IPS-20b (cell line): ENCODE measurements at regions not wholly inside any gene's neighbourhood (a gene's known extent, or its start where the extent isn't known, plus 50 kb on each side); places are given as distances from the start of the nearest gene placed in this dataset.
A peak's percentile ranks its signal among the peaks of the same experiment; 100 is the strongest.

Source experiments
- H3K27ac ChIP-seq: one replicate; pipeline ENCODE4 v1.5.1; 2013; ENCODE audit warnings: low read length
- H3K27me3 ChIP-seq: 2 replicates; pipeline ENCODE4 v1.6.1; 2013; ENCODE audit warnings: mild to moderate bottlenecking, low read length, inconsistent platforms; ENCODE audit not compliant: insufficient read depth
- H3K36me3 ChIP-seq: 2 replicates; pipeline ENCODE4 v1.6.1; 2013; ENCODE audit warnings: low read depth, mild to moderate bottlenecking, inconsistent platforms, low read length, moderate library complexity; ENCODE audit not compliant: insufficient read depth
- H3K4me1 ChIP-seq: 2 replicates; pipeline ENCODE4 v1.6.1; 2013; ENCODE audit warnings: mild to moderate bottlenecking, control low read depth, inconsistent platforms, low read length, moderate library complexity; ENCODE audit not compliant: insufficient read depth
- H3K4me3 ChIP-seq: 2 replicates; pipeline ENCODE4 v1.5.1; 2013; ENCODE audit warnings: mild to moderate bottlenecking, low read length, inconsistent platforms
- H3K9ac ChIP-seq: 2 replicates; pipeline ENCODE4 v1.6.1; 2013; ENCODE audit warnings: low read depth, mild to moderate bottlenecking, inconsistent platforms, low read length, moderate library complexity
- H3K9me3 ChIP-seq: 2 replicates; pipeline ENCODE4 v1.6.1; 2013; ENCODE audit warnings: mild to moderate bottlenecking, low read depth, low read length, inconsistent platforms; ENCODE audit not compliant: insufficient read depth

DNA sequence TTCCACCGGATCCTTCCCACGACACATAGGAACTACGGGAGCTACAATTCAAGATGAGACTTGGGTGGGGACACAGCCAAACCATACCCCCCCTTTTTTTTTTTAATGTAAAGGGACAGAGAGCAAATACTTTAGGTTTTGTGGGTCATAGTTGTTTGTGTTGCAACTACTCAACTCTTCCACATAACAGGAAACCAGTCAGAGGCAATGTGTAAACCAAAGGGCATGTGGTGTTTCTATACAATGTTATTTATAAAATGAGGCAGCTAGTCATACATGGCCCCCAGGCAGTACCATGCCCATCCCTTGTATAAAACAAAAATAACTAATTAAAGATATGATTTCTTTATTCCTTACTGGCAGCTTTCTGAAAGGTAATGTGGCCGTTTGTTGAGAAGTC lies 845.4 kb upstream of the ADAMTS5 start:
- H3K27ac ChIP-seq: no peak overlapping the region
- no peak overlapping the region for H3K9ac ChIP-seq
- H3K9me3 ChIP-seq: no peaks in the 10 kb centered on the region

DNA sequence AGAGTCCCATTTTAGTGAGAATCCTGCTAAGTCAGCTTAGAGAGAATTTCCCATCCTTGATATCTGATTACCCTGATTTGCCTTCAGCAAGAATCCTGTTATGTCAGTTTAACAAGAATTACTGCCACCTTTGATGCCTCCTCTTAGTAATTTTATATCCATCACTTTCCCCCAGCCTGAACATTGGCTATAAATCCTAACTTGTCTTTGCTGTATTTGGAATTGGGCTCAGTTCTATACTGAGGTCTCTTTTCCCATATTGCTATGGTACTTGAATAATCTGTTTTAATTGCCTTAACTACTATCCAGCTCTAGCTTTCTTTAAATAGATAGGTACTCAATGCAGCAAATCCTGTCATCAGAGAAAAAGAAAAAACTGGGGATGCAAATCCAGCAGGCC lies 842.0 kb upstream of the ADAMTS5 start:
- Histone ChIP-seq H3K9me3 (no peaks in the 10 kb centered on the region), H3K4me3 (no peak overlapping the region), H3K27ac (no peak overlapping the region), H3K4me1 (no peaks in the 10 kb centered on the region), H3K36me3 (no peaks in the 10 kb centered on the region), H3K27me3 (no peaks in the 10 kb centered on the region), H3K9ac (no peak overlapping the region)

More for the DNA sequence above, 845.4 kb upstream of the ADAMTS5 start:
- Histone ChIP-seq H3K4me1 (no peaks in the 10 kb centered on the region), H3K4me3 (no peak overlapping the region), H3K36me3 (no peaks in the 10 kb centered on the region), H3K27me3 (no peaks in the 10 kb centered on the region)

DNA sequence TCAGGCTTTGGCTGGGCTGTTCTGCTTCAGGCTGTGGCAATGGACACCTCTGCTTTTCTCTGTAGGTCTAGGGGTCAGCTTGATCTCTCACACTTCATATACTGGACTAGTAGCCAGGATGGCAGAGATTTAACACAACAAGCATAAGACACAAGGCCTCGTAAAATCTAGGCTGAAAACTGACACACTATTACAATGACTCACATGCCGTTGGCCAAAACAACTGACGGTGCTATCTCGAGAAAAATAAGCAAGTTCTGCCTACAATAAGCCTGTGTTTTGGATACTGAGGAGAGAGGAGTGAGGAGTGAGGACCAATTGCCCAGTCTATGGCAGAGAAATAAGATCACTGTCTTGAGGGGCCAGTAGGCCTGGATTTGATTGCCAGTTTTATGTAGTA lies 840.7 kb upstream of the ADAMTS5 start:
- Histone ChIP-seq H3K4me3 (no peak overlapping the region), H3K36me3 (no peaks in the 10 kb centered on the region), H3K4me1 (no peaks in the 10 kb centered on the region), H3K9ac (no peak overlapping the region), H3K27ac (no peak overlapping the region), H3K27me3 (no peaks in the 10 kb centered on the region), H3K9me3 (no peaks in the 10 kb centered on the region)

DNA sequence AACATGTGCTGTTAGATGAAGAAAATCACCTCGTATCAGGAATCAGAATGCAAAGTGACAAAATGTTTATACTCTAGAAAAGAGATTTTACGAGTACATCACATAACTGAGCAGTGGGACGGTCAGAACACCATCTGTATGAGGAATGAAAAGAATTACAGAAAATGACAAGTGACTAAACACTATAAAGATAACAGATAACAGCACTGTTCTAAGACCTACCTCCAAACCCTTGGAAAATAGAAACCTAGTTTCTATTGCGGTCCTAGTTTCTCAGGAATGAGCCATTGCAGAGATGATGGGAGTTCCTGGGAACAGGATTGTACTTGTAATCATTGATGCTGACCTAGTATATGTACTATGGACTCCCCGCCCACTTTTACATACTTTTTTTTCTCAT lies 839.4 kb upstream of the ADAMTS5 start:
- no peaks in the 10 kb centered on the region for H3K36me3 ChIP-seq
- no peak overlapping the region for H3K9ac ChIP-seq
- no peaks in the 10 kb centered on the region for H3K27me3 ChIP-seq
- H3K4me3 ChIP-seq: no peak overlapping the region
- H3K27ac ChIP-seq: no peak overlapping the region
- H3K4me1 ChIP-seq: no peaks in the 10 kb centered on the region
- no peaks in the 10 kb centered on the region for H3K9me3 ChIP-seq

DNA sequence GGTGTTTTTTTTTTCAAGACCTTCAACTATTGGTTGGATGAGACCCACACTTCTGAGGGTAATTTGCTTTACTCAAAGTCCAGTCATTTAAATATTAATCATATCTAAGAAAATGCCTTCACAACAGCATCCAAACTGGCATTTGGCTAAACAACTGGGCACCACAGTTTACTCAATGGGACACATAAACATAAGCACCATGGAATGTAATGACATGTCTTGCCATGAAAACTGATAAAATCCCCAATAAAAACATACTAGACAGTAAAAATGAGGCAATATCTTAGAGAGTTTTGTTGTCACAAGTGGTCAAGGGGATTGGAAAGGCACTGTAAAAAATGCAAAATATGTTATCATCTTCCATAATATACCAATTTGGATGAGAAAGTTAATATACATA lies 838.8 kb upstream of the ADAMTS5 start:
- no peak overlapping the region for H3K4me3 ChIP-seq
- H3K9me3 ChIP-seq: no peaks in the 10 kb centered on the region
- no peak overlapping the region for H3K9ac ChIP-seq
- H3K27me3 ChIP-seq: no peaks in the 10 kb centered on the region
- no peaks in the 10 kb centered on the region for H3K36me3 ChIP-seq
- no peaks in the 10 kb centered on the region for H3K4me1 ChIP-seq
- no peak overlapping the region for H3K27ac ChIP-seq

DNA sequence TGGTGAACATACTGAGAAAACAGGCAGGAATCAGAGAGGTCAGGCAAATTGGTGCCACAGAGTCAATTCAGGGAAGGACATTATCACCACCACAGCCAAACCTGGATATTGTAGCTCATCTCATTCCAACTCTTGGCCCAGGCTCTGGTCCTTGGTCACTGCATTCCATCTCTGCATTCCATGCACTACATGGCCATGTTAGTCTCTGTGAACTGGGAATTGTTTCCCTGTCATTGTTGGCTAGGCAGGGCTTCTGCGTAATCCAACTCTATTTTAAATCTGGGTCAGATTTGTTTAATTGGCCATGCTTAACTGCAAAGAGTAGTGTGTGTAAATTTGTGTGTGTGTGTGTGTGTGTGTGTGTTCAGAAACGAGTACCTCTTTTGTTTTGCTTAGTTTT lies 837.6 kb upstream of the ADAMTS5 start:
- Histone ChIP-seq H3K9me3 (no peaks in the 10 kb centered on the region), H3K4me3 (no peak overlapping the region), H3K4me1 (no peaks in the 10 kb centered on the region), H3K27me3 (no peaks in the 10 kb centered on the region), H3K36me3 (no peaks in the 10 kb centered on the region), H3K27ac (no peak overlapping the region), H3K9ac (no peak overlapping the region)

DNA sequence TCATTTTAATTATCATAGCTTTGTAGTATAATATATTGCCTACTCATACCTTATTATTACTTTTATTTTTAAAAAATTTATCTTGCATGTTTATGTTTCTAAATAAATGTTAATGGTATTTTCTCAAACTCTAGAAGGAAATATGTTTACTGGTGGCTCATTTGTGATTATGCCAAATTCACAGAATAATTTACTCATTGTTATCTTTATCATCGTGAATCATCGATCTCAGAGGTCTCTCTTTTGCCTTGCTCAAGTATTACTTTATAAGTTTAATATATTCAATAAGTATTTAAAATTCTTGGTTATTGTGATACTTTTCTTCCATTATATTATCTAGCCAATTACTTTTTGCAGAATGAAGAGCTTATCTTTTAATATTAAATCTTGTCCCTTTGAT lies 836.7 kb upstream of the ADAMTS5 start:
- no peaks in the 10 kb centered on the region for H3K9me3 ChIP-seq
- H3K4me1 ChIP-seq: no peaks in the 10 kb centered on the region
- no peak overlapping the region for H3K9ac ChIP-seq
- H3K36me3 ChIP-seq: no peaks in the 10 kb centered on the region
- H3K27ac ChIP-seq: no peak overlapping the region
- no peaks in the 10 kb centered on the region for H3K27me3 ChIP-seq
- no peak overlapping the region for H3K4me3 ChIP-seq

DNA sequence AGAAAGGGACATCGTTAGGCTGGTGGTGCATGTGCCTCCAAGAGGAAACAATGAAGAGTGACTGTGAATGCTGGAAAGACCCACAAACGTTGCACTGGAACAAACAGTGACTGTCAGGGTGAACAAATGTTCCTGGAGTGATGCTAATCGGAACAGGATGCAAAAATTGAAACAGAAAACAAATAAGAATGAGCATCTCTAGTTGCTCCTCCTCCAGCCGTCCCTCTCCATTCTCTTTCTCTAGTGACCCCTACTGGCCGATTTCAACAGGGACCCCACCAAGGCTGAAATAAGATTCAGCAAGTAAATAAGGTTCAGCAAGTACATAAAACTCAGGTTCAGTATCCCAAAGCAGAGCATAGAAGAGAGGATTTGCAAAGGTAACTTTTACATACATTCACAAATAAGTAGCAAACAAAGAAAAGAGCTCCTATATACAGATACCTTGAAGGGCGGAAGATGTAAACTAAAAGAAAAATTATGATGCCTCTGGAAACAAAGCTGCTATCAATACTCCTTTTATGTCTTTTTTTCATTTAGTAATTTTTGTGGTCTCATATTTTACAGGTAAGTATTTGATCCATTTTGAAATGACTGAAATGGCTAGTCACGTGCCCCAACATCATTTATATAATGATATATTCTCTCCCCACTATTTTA lies 836.1 kb upstream of the ADAMTS5 start:
- H3K36me3 ChIP-seq: no peaks in the 10 kb centered on the region
- H3K9ac ChIP-seq: no peak overlapping the region
- H3K9me3 ChIP-seq: no peaks in the 10 kb centered on the region

DNA sequence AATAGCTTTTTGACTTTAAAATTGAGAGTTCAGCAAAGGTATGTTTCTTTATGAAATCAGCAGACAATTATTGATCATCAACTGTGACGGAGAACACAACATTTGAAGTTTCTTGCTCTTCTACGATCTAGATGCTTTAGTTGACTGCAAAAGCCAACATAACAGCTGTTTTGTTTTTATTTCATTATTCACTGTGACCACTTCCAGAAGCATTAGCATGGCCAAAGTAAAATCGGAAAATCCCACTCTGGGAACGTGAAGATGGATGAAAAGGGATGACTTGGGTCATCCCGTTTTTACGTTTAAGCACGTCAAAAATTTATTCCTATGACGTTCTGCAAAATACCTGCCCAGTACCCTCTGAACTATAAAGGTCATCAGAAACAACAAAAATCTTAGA lies 833.0 kb upstream of the ADAMTS5 start:
- no peak overlapping the region for H3K27ac ChIP-seq
- H3K27me3 ChIP-seq: no peaks in the 10 kb centered on the region
- H3K9ac ChIP-seq: no peak overlapping the region
- H3K4me3 ChIP-seq: no peak overlapping the region
- no peaks in the 10 kb centered on the region for H3K36me3 ChIP-seq
- no peaks in the 10 kb centered on the region for H3K9me3 ChIP-seq
- H3K4me1 ChIP-seq: peaks cover 7% of the 10 kb centered on the region; the same call in 1 of the 2 replicates

More for the DNA sequence above, 836.1 kb upstream of the ADAMTS5 start:
- Histone ChIP-seq H3K27ac (no peak overlapping the region), H3K27me3 (no peaks in the 10 kb centered on the region), H3K4me3 (no peak overlapping the region), H3K4me1 (no peaks in the 10 kb centered on the region)

DNA sequence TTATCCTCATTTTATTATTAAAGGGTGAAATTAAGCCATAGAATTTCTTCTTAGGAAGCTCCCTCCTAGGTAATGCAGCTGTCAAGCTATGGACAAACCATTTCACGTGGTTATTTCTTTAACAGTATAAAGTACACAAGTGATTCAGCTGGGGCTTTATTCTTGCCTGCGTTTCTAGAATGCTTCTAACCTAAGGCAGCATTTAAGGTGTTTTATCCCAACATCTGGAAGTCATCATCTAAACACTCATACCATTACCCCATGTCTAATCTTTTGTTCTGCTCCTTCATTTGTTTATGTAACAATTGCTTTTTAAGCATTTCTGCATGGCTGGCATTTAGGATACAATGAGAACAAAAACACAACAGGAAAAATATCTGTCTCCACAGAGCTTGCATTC lies 829.2 kb upstream of the ADAMTS5 start:
- Histone ChIP-seq H3K9me3 (no peaks in the 10 kb centered on the region), H3K27ac (no peak overlapping the region), H3K27me3 (no peaks in the 10 kb centered on the region)

DNA sequence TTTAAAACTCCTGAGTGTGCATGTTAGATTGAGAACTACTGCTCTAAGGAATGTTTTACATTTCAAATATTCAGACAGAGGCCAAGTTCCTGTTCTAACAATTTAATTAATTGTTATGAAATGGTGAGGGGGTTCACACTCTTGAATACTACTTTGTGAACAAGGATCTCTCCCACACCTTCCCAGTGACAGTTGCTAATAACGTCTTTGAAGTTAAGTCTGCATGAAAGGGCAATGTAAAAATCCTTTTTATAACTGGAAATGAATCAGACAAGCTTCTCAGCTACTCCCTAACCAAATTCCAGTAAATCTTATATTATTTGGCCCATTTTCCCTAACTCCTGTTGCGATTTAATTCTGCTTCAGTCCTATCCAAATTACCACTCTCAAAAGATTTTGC lies 828.5 kb upstream of the ADAMTS5 start:
- Histone ChIP-seq H3K36me3 (no peaks in the 10 kb centered on the region), H3K4me3 (no peak overlapping the region), H3K27ac (no peak overlapping the region), H3K9me3 (no peaks in the 10 kb centered on the region), H3K27me3 (no peaks in the 10 kb centered on the region), H3K9ac (peak overlapping the region; percentile 27; the same call in 1 of the 2 replicates), H3K4me1 (peaks cover 7% of the 10 kb centered on the region; the same call in 1 of the 2 replicates)

More for the DNA sequence above, 829.2 kb upstream of the ADAMTS5 start:
- Histone ChIP-seq H3K36me3 (no peaks in the 10 kb centered on the region), H3K4me1 (peaks cover 7% of the 10 kb centered on the region; the same call in 1 of the 2 replicates), H3K9ac (no peak overlapping the region), H3K4me3 (no peak overlapping the region)

DNA sequence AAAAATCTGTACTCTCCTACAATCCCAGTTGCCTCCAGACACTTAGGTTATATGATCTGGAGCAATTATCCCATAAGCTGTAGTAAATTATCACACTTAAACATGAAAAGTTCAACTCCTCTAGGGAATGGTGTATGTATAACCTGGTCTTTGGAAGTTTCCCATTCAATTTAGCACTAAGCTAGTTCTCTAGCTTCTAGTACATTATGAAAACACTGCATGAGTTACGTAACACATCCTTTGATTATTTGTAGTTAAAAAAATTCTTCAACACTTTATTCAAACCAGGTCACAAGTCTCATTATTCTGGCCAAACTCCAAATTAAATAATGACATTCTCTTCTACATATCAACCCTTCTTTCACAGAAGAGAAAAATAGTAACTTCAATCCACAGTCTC lies 827.0 kb upstream of the ADAMTS5 start:
- Histone ChIP-seq H3K27me3 (no peaks in the 10 kb centered on the region), H3K4me3 (no peak overlapping the region), H3K27ac (no peak overlapping the region), H3K9ac (no peak overlapping the region), H3K9me3 (no peaks in the 10 kb centered on the region), H3K36me3 (no peaks in the 10 kb centered on the region), H3K4me1 (peaks cover 7% of the 10 kb centered on the region; the same call in 1 of the 2 replicates)
